ENCODE measurements at regions not wholly inside any gene's neighbourhood (a gene's known extent, or its start where the extent isn't known, plus 50 kb on each side); places are given as distances from the start of the nearest gene placed in this dataset.

- Histone ChIP-seq H3K9me2 (replicated peaks; ENCODE audit: control insufficient read depth, low read length) (no peaks in the 10 kb centered on the region), H3K27ac (ENCODE audit: low read depth, low read length) (no peak overlapping the region), H4K20me1 (ENCODE audit: control insufficient read depth, insufficient read depth, low read depth, low read length) (no peaks in the 10 kb centered on the region), H3K4me1 (ENCODE audit: control insufficient read depth, low read length) (no peaks in the 10 kb centered on the region), H3F3A (ENCODE audit: control insufficient read depth, insufficient read depth) (no peaks in the 10 kb centered on the region), H3K4me2 (ENCODE audit: low read length) (no peak overlapping the region), H3K27me3 (ENCODE audit: control insufficient read depth, low read length) (no peaks in the 10 kb centered on the region), H3K4me3 (ENCODE audit: low read length) (no peak overlapping the region), H3K79me2 (ENCODE audit: control insufficient read depth, low read length) (no peaks in the 10 kb centered on the region), H3K36me3 (ENCODE audit: control insufficient read depth, low read length) (no peaks in the 10 kb centered on the region), H3K9me3 (ENCODE audit: control insufficient read depth, insufficient read depth, low read length) (no peaks in the 10 kb centered on the region)
- TF ChIP-seq EZH2phosphoT487 (IDR thresholded peaks at IDR 0.05; ENCODE audit: borderline replicate concordance, low read length), result no peak
- TF ChIP-seq, protein P1, sequence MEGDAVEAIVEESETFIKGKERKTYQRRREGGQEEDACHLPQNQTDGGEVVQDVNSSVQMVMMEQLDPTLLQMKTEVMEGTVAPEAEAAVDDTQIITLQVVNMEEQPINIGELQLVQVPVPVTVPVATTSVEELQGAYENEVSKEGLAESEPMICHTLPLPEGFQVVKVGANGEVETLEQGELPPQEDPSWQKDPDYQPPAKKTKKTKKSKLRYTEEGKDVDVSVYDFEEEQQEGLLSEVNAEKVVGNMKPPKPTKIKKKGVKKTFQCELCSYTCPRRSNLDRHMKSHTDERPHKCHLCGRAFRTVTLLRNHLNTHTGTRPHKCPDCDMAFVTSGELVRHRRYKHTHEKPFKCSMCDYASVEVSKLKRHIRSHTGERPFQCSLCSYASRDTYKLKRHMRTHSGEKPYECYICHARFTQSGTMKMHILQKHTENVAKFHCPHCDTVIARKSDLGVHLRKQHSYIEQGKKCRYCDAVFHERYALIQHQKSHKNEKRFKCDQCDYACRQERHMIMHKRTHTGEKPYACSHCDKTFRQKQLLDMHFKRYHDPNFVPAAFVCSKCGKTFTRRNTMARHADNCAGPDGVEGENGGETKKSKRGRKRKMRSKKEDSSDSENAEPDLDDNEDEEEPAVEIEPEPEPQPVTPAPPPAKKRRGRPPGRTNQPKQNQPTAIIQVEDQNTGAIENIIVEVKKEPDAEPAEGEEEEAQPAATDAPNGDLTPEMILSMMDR (IDR thresholded peaks at IDR 0.05; ENCODE audit: low read depth, low read length, poor library complexity, severe bottlenecking), result no peak
Measured at GRCh38 chr3:181872887-181873286, 161.2 kb downstream of the SOX2 start.

DNA sequence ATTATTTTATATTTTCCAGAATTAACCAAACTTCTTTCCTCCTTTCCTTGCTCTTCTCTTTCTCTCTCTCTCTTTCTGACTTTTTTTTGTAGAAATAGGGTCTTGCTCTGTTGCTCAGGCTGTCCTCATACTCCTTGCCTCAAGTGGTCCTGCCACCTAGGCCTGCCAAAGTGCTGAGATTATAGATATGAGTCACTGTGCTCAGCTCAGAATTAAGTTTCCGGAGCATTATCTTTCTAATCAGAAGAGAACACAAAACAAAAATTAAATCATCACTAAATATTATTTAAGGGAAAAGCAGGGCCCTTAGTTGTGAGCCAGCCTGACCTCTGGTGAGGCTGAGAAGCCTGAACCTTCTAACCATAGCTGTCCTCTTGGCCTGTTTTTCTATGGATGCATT lies 168.2 kb downstream of the SOX2 start:
- H3F3A ChIP-seq (ENCODE audit: control insufficient read depth, insufficient read depth), result no peaks in the 10 kb centered on the region
- no peak overlapping the region for H3K4me2 ChIP-seq (ENCODE audit: low read length)
- no peaks in the 10 kb centered on the region for H4K20me1 ChIP-seq (ENCODE audit: control insufficient read depth, insufficient read depth, low read depth, low read length)
- no peaks in the 10 kb centered on the region for H3K9me2 ChIP-seq (replicated peaks; ENCODE audit: control insufficient read depth, low read length)
- no peak overlapping the region for H3K4me3 ChIP-seq (ENCODE audit: low read length)
- no peaks in the 10 kb centered on the region for H3K4me1 ChIP-seq (ENCODE audit: control insufficient read depth, low read length)
- H3K9me3 ChIP-seq (ENCODE audit: control insufficient read depth, insufficient read depth, low read length), result no peaks in the 10 kb centered on the region
- no peaks in the 10 kb centered on the region for H3K27me3 ChIP-seq (ENCODE audit: control insufficient read depth, low read length)
- no peak overlapping the region for H3K27ac ChIP-seq (ENCODE audit: low read depth, low read length)
- no peaks in the 10 kb centered on the region for H3K36me3 ChIP-seq (ENCODE audit: control insufficient read depth, low read length)
- no peaks in the 10 kb centered on the region for H3K79me2 ChIP-seq (ENCODE audit: control insufficient read depth, low read length)
- TF ChIP-seq, protein P1 (IDR thresholded peaks at IDR 0.05; ENCODE audit: low read depth, low read length, poor library complexity, severe bottlenecking), result no peak
- TF ChIP-seq EZH2phosphoT487 (IDR thresholded peaks at IDR 0.05; ENCODE audit: borderline replicate concordance, low read length), result no peak

- Histone ChIP-seq H3K36me3 (ENCODE audit: control insufficient read depth, low read length) (no peaks in the 10 kb centered on the region), H3K4me3 (ENCODE audit: low read length) (no peak overlapping the region), H3K79me2 (ENCODE audit: control insufficient read depth, low read length) (no peaks in the 10 kb centered on the region), H3K27ac (ENCODE audit: low read depth, low read length) (no peak overlapping the region), H3K9me3 (ENCODE audit: control insufficient read depth, insufficient read depth, low read length) (no peaks in the 10 kb centered on the region), H3K4me1 (ENCODE audit: control insufficient read depth, low read length) (no peaks in the 10 kb centered on the region), H3K4me2 (ENCODE audit: low read length) (no peak overlapping the region), H3F3A (ENCODE audit: control insufficient read depth, insufficient read depth) (no peaks in the 10 kb centered on the region), H3K27me3 (ENCODE audit: control insufficient read depth, low read length) (no peaks in the 10 kb centered on the region), H3K9me2 (replicated peaks; ENCODE audit: control insufficient read depth, low read length) (no peaks in the 10 kb centered on the region), H4K20me1 (ENCODE audit: control insufficient read depth, insufficient read depth, low read depth, low read length) (no peaks in the 10 kb centered on the region)
- TF ChIP-seq, protein P1 (IDR thresholded peaks at IDR 0.05; ENCODE audit: low read depth, low read length, poor library complexity, severe bottlenecking), result no peak
- no peak for TF ChIP-seq EZH2phosphoT487 (IDR thresholded peaks at IDR 0.05; ENCODE audit: borderline replicate concordance, low read length)
Measured at GRCh38 chr3:181880331-181880730, 168.6 kb downstream of the SOX2 start.

- Histone ChIP-seq H3K9me2 (replicated peaks; ENCODE audit: control insufficient read depth, low read length) (no peaks in the 10 kb centered on the region), H3K36me3 (ENCODE audit: control insufficient read depth, low read length) (no peaks in the 10 kb centered on the region), H3K4me2 (ENCODE audit: low read length) (no peak overlapping the region), H3K79me2 (ENCODE audit: control insufficient read depth, low read length) (no peaks in the 10 kb centered on the region), H3K9me3 (ENCODE audit: control insufficient read depth, insufficient read depth, low read length) (no peaks in the 10 kb centered on the region), H3K4me1 (ENCODE audit: control insufficient read depth, low read length) (no peaks in the 10 kb centered on the region), H3K27me3 (ENCODE audit: control insufficient read depth, low read length) (no peaks in the 10 kb centered on the region), H3K4me3 (ENCODE audit: low read length) (no peak overlapping the region), H4K20me1 (ENCODE audit: control insufficient read depth, insufficient read depth, low read depth, low read length) (no peaks in the 10 kb centered on the region), H3F3A (ENCODE audit: control insufficient read depth, insufficient read depth) (no peaks in the 10 kb centered on the region), H3K27ac (ENCODE audit: low read depth, low read length) (no peak overlapping the region)
- TF ChIP-seq EZH2phosphoT487 (IDR thresholded peaks at IDR 0.05; ENCODE audit: borderline replicate concordance, low read length), result no peak
- TF ChIP-seq, protein P1 (IDR thresholded peaks at IDR 0.05; ENCODE audit: low read depth, low read length, poor library complexity, severe bottlenecking), result no peak
Measured at GRCh38 chr3:181881749-181882148, 170.0 kb downstream of the SOX2 start.
